IMR-90 (cell line): ENCODE measurements at regions not wholly inside any gene's neighbourhood (a gene's known extent, or its start where the extent isn't known, plus 50 kb on each side); places are given as distances from the start of the nearest gene placed in this dataset.

Source experiments
- CTCF ChIP-seq: conservative IDR thresholded peaks from 2 replicates; pipeline ENCODE4 v1.5.1; 2012; ENCODE audit warnings: mild to moderate bottlenecking, low read depth, low read length, improper control_type of control experiment
- MXI1 ChIP-seq: IDR thresholded peaks from 2 replicates; pipeline ENCODE4 v1.6.1; 2012; ENCODE audit warnings: low read depth, mild to moderate bottlenecking, low read length, moderate library complexity, borderline replicate concordance
- POLR2A ChIP-seq: IDR thresholded peaks from 2 replicates; pipeline ENCODE4 v1.6.1; 2012; ENCODE audit warnings: mild to moderate bottlenecking, low read depth, low read length
- RAD21 ChIP-seq: IDR thresholded peaks from 2 replicates; pipeline ENCODE4 v1.6.1; 2012; ENCODE audit warnings: low read length, improper control_type of control experiment
- RCOR1 ChIP-seq: IDR thresholded peaks from 2 replicates; pipeline ENCODE4 v1.6.1; 2012; ENCODE audit warnings: mild to moderate bottlenecking, low read length, improper control_type of control experiment; ENCODE audit not compliant: insufficient replicate concordance
- RFX5 ChIP-seq: IDR thresholded peaks from 2 replicates; pipeline ENCODE4 v1.8.0; 2012; ENCODE audit warnings: low read depth, mild to moderate bottlenecking, low read length, moderate library complexity
- SMC3 ChIP-seq: fragments of 150-350 bp; IDR thresholded peaks from 2 replicates; pipeline ENCODE4 v1.6.1; 2016; ENCODE audit warnings: low read depth, mild to moderate bottlenecking, antibody characterized with exemption, low read length, moderate library complexity
- USF2 ChIP-seq: fragments of 150-350 bp; IDR thresholded peaks from 2 replicates; pipeline ENCODE4 v1.6.1; 2017; ENCODE audit warnings: mild to moderate bottlenecking, antibody characterized with exemption, low read length, low read depth

GRCh38 chr18:67143028-67143427, 373.5 kb downstream of the DSEL start:
- TF ChIP-seq CTCF (no peak), POLR2A (no peak), RAD21 (no peak), SMC3 (no peak), USF2 (no peak), RFX5 (no peak), MXI1 (no peak), RCOR1 (no peak)
